GM18511 (cell line): ENCODE measurements at regions not wholly inside any gene's neighbourhood (a gene's known extent, or its start where the extent isn't known, plus 50 kb on each side); places are given as distances from the start of the nearest gene placed in this dataset.

Source experiments
- ATAC-seq: cut with Tn5 transposase; IDR thresholded peaks from one replicate; pipeline ENCODE4 v1.9.1; 2021; ENCODE audit warnings: mild to moderate bottlenecking, moderate library complexity; ENCODE audit not compliant: unreplicated experiment

DNA sequence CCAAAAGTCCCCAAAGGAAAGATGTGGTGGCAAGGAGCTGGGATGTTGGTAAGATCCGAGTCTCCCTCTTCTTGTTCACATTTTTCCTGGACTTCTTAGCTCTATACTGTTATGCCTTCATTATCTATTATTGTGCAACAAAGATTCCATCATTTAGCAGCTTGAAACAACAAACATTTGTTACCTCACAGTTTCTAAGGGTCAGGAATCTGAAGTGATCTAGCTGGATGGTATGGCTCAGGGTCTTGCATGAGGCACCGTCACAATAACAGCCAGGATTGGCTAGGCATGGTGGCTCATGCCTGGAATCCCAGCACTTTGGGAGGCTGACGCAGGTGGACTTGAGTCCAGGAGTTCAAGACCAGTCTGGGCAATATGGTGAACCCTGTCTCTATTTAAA is 51.1 kb upstream of the KRAS start:
- ATAC-seq = no peak
